Gastrocnemius medialis (tissue), 4 donors: ENCODE measurements at regions not wholly inside any gene's neighbourhood (a gene's known extent, or its start where the extent isn't known, plus 50 kb on each side); places are given as distances from the start of the nearest gene placed in this dataset.

ENCODE experiments used
- ATAC-seq, 2 donors: fragments of 150-250 bp; one replicate each; pipeline ENCODE4 v1.9.1; 2016
- DNase-seq, 2 donors: peaks; one replicate each; pipeline ENCODE4 v3.0.0-alpha.2; 2019
- H3K27ac ChIP-seq, 4 donors: fragments of 200-600 bp; sonication (generic); 1 replicate in 1 of 4; 2 replicates in 3 of 4; pipeline ENCODE4 v1.5.1; 2016 to 2018; ENCODE audit warnings: mild to moderate bottlenecking in 2 of 4, moderate library complexity in 1 of 4
- H3K27me3 ChIP-seq, 3 donors: fragments of 200-600 bp; sonication (generic) in 2 of 3; 1 replicate in 1 of 3; 2 replicates in 2 of 3; pipeline versions ENCODE4 v1.5.1 to v1.6.0; 2016 to 2019; ENCODE audit warnings: mild to moderate bottlenecking in 1 of 3, moderate library complexity in 1 of 3
- H3K36me3 ChIP-seq, 2 donors: fragments of 200-600 bp; sonication (generic) in 1 of 2; one replicate each; pipeline ENCODE4 v1.5.1; 2017 to 2018
- H3K4me1 ChIP-seq, 2 donors: fragments of 200-600 bp; sonication (generic) in 1 of 2; one replicate each; pipeline ENCODE4 v1.5.1; 2016 to 2017; ENCODE audit warnings: mild to moderate bottlenecking in 2 of 2
- H3K4me3 ChIP-seq, 4 donors: fragments of 200-600 bp; sonication (generic) in 3 of 4; 1 replicate in 1 of 4; 2 replicates in 3 of 4; pipeline ENCODE4 v1.5.1; 2016 to 2019; ENCODE audit warnings: mild to moderate bottlenecking in 2 of 4
- H3K9me3 ChIP-seq, 3 donors: fragments of 200-600 bp; sonication (generic) in 2 of 3; 1 replicate in 1 of 3; 2 replicates in 2 of 3; pipeline ENCODE4 v1.5.1; 2016 to 2019
- CTCF ChIP-seq, 5 experiments: fragments of 450-650 bp in 3 of 5; fragments of 200-600 bp in 2 of 5; sonication (generic) in 2 of 5; IDR thresholded peaks in 4 of 5; conservative IDR thresholded peaks in 1 of 5; 1 replicate in 4 of 5; 2 replicates in 1 of 5; pipeline ENCODE4 v1.5.1; 2016 to 2019; ENCODE audit warnings: antibody characterized with exemption in 5 of 5, mild to moderate bottlenecking in 3 of 5, moderate library complexity in 3 of 5
- POLR2A ChIP-seq, 2 donors: fragments of 450-650 bp; IDR thresholded peaks; one replicate each; pipeline ENCODE4 v1.6.1; 2017; ENCODE audit warnings: antibody characterized with exemption in 2 of 2, mild to moderate bottlenecking in 2 of 2, moderate library complexity in 2 of 2
- in situ Hi-C, 4 donors: fragments of 200-750 bp; cut with MboI; loops; one replicate each; pipeline versions ENCODE4 v1.15.0 to v1.8.0; 2017; ENCODE audit warnings: low sequenced_read_pairs in 4 of 4
- intact Hi-C: fragments of 100-400 bp; cut with DNase I; formaldehyde crosslinking; loops from one replicate; pipeline ENCODE4 v1.15.1; 2023; ENCODE audit warnings: low total_unique reads

- H3K36me3 ChIP-seq = no peaks in the 10 kb centered on the region
- in situ Hi-C loops = no loop called here
Observed at GRCh38 chr1:70768216-70768615, 279.4 kb downstream of the PTGER3 start.

GRCh38 chr1:70778056-70778762 lies 269.4 kb downstream of the PTGER3 start:
- ATAC-seq = no peak
- Histone ChIP-seq H3K36me3 (no peaks in the 10 kb centered on the region), H3K27ac (no peak overlapping the region), H3K4me3 (no peak overlapping the region), H3K27me3 (no peaks in the 10 kb centered on the region), H3K4me1 (no peaks in the 10 kb centered on the region), H3K9me3 (no peaks in the 10 kb centered on the region)
- intact Hi-C loops (no loop called here), in situ Hi-C loops (no loop called here)
- TF ChIP-seq POLR2A (IDR thresholded peaks at IDR 0.05) (no peak), CTCF (IDR thresholded peaks at IDR 0.05 in 4 of 5, conservative IDR thresholded peaks at IDR 0.05 in 1 of 5) (no peak)
- no peak for DNase-seq

More at GRCh38 chr1:70768216-70768615, 279.4 kb downstream of the PTGER3 start:
- intact Hi-C loops = no loop called here
- Histone ChIP-seq H3K4me3 (no peak overlapping the region), H3K9me3 (no peaks in the 10 kb centered on the region), H3K27ac (no peak overlapping the region), H3K27me3 (no peaks in the 10 kb centered on the region), H3K4me1 (no peaks in the 10 kb centered on the region)
- no peak for DNase-seq
- TF ChIP-seq CTCF (IDR thresholded peaks at IDR 0.05 in 4 of 5, conservative IDR thresholded peaks at IDR 0.05 in 1 of 5) = no peak
- TF ChIP-seq POLR2A (IDR thresholded peaks at IDR 0.05) = no peak
- ATAC-seq = no peak

- Histone ChIP-seq H3K4me1 (no peaks in the 10 kb centered on the region), H3K9me3 (no peaks in the 10 kb centered on the region), H3K27ac (no peak overlapping the region), H3K36me3 (no peaks in the 10 kb centered on the region), H3K27me3 (no peaks in the 10 kb centered on the region), H3K4me3 (no peak overlapping the region)
- ATAC-seq = no peak
- in situ Hi-C loops = no loop called here
- DNase-seq = no peak
- TF ChIP-seq POLR2A (IDR thresholded peaks at IDR 0.05) = no peak
- TF ChIP-seq CTCF (IDR thresholded peaks at IDR 0.05 in 4 of 5, conservative IDR thresholded peaks at IDR 0.05 in 1 of 5) = no peak
- intact Hi-C loops = no loop called here
Observed at GRCh38 chr1:70778934-70779333, 268.7 kb downstream of the PTGER3 start.

- in situ Hi-C loops (no loop called here), intact Hi-C loops (no loop called here)
- Histone ChIP-seq H3K27ac (no peak overlapping the region), H3K36me3 (no peaks in the 10 kb centered on the region), H3K4me3 (no peak overlapping the region), H3K27me3 (no peaks in the 10 kb centered on the region), H3K4me1 (no peaks in the 10 kb centered on the region), H3K9me3 (no peaks in the 10 kb centered on the region)
- ATAC-seq = no peak
- TF ChIP-seq POLR2A (IDR thresholded peaks at IDR 0.05) (no peak), CTCF (IDR thresholded peaks at IDR 0.05 in 4 of 5, conservative IDR thresholded peaks at IDR 0.05 in 1 of 5) (no peak)
- no peak for DNase-seq
Observed at GRCh38 chr1:70779571-70779970, 268.0 kb downstream of the PTGER3 start.

- in situ Hi-C loops = no loop called here
- intact Hi-C loops = no loop called here
- ATAC-seq = no peak
- TF ChIP-seq CTCF (IDR thresholded peaks at IDR 0.05 in 4 of 5, conservative IDR thresholded peaks at IDR 0.05 in 1 of 5) = no peak
- TF ChIP-seq POLR2A (IDR thresholded peaks at IDR 0.05) = no peak
- no peak for DNase-seq
- H3K27me3 ChIP-seq = no peaks in the 10 kb centered on the region
- H3K9me3 ChIP-seq = no peaks in the 10 kb centered on the region
- no peaks in the 10 kb centered on the region for H3K36me3 ChIP-seq
- no peaks in the 10 kb centered on the region for H3K4me1 ChIP-seq
- no peak overlapping the region for H3K27ac ChIP-seq
- no peak overlapping the region for H3K4me3 ChIP-seq
Observed at GRCh38 chr1:70785287-70785686, 262.3 kb downstream of the PTGER3 start.
